A549 (cell line): ENCODE measurements at regions not wholly inside any gene's neighbourhood (a gene's known extent, or its start where the extent isn't known, plus 50 kb on each side); places are given as distances from the start of the nearest gene placed in this dataset.
"Not testable (repeated sequence)": the region's sequence is repeated elsewhere in the genome, so short reads cannot be mapped to it uniquely, and the experiment has no call there.

ENCODE experiments used
- ATAC-seq, 2 experiments: fragments of 200-7000 bp in 1 of 2; fragments of >200 bp in 1 of 2; cut with Nextera tagmentation in 1 of 2; cut with Tn5 transposase in 1 of 2; 3 replicates each; pipeline versions ENCODE4 v1.8.0 to v1.9.1; 2018 to 2020; ENCODE audit warnings: mild to moderate bottlenecking in 1 of 2, moderate library complexity in 1 of 2
- CTCF ChIA-PET: fragments of 300-600 bp; sonication (Branson Sonifier 250); formaldehyde crosslinking; extraction: SDS; loops from one replicate; lab custom pipeline; 2021; ENCODE audit warnings: antibody characterized with exemption, inconsistent platforms; lab: Yijun Ruan, JAX
- POLR2A ChIA-PET: fragments of 350-600 bp; formaldehyde crosslinking; extraction: SDS; loops from one replicate; lab custom pipeline; 2021; ENCODE audit warnings: antibody characterized with exemption, inconsistent platforms; lab: Yijun Ruan, JAX
- DNase-seq, 2 experiments: peaks; one replicate each; pipeline versions ENCODE4 v3.0.0 to v3.0.0-alpha.2; 2011 to 2016; ENCODE audit warnings: low read depth in 1 of 2, low spot score in 1 of 2
- FAIRE-seq: peaks from 2 replicates; lab custom pipeline; 2011; peaks lifted over from hg19 to GRCh38; lab: Jason Lieb, UNC
- H3K27ac ChIP-seq, 2 experiments: fragments of >200 bp; sonication (Bioruptor Twin); formaldehyde crosslinking; 3 replicates each; pipeline ENCODE4 v1.5.1; 2016 to 2017
- H3K4me1 ChIP-seq: fragments of >200 bp; sonication (Bioruptor Twin); formaldehyde crosslinking; 3 replicates; pipeline ENCODE4 v1.6.1; 2016
- H3K4me2 ChIP-seq: fragments of >200 bp; sonication (Bioruptor Twin); formaldehyde crosslinking; 3 replicates; pipeline ENCODE4 v1.6.1; 2016
- H3K4me3 ChIP-seq: fragments of >200 bp; sonication (Bioruptor Twin); formaldehyde crosslinking; 3 replicates; pipeline ENCODE4 v1.5.1; 2016
- H3K9me3 ChIP-seq: fragments of >200 bp; sonication (Bioruptor Twin); formaldehyde crosslinking; 3 replicates; pipeline ENCODE4 v1.6.1; 2016
- ATOH8 ChIP-seq: fragments of 250-450 bp; sonication (Bioruptor Pico); IDR thresholded peaks from 2 replicates; pipeline ENCODE4 v1.5.0; 2020; ENCODE audit warnings: low read depth, mild to moderate bottlenecking, moderate library complexity
- CHD2 ChIP-seq: fragments of 150-350 bp; IDR thresholded peaks from 2 replicates; pipeline ENCODE4 v1.6.1; 2014; ENCODE audit warnings: low read length; ENCODE audit not compliant: partially characterized antibody
- CTCF ChIP-seq: fragments of >200 bp; sonication (Bioruptor Twin); formaldehyde crosslinking; IDR thresholded peaks from 3 replicates; pipeline ENCODE4 v1.5.1; 2016
- EHF ChIP-seq: fragments of 250-450 bp; sonication (Bioruptor Pico); IDR thresholded peaks from 2 replicates; pipeline ENCODE4 v1.5.0; 2020; ENCODE audit warnings: mild to moderate bottlenecking
- ELK1 ChIP-seq: fragments of 150-350 bp; IDR thresholded peaks from 2 replicates; pipeline ENCODE4 v1.6.1; 2014; ENCODE audit warnings: low read depth, mild to moderate bottlenecking, low read length
- ESRRA ChIP-seq: fragments of 150-350 bp; IDR thresholded peaks from 2 replicates; pipeline ENCODE4 v1.6.1; 2014; ENCODE audit warnings: mild to moderate bottlenecking, low read length, borderline replicate concordance
- FOSL2 ChIP-seq, 2 experiments: fragments of 450-650 bp in 1 of 2; fragments of >200 bp in 1 of 2; sonication (Bioruptor Twin) in 1 of 2; formaldehyde crosslinking; IDR thresholded peaks; 2 replicates each; pipeline versions ENCODE4 v1.5.0 to v1.6.1; 2016 to 2020; ENCODE audit warnings: mild to moderate bottlenecking in 1 of 2, moderate library complexity in 1 of 2
- HEYL ChIP-seq: fragments of 250-450 bp; sonication (Bioruptor Pico); IDR thresholded peaks from 2 replicates; pipeline ENCODE4 v1.8.0; 2021; ENCODE audit warnings: mild to moderate bottlenecking, moderate library complexity
- JUN ChIP-seq, 2 experiments: fragments of >200 bp; sonication (Bioruptor Twin); formaldehyde crosslinking; IDR thresholded peaks; 2 replicates in 1 of 2; 3 replicates in 1 of 2; pipeline ENCODE4 v1.6.1; 2016 to 2017
- JUNB ChIP-seq: fragments of >200 bp; sonication (Bioruptor Twin); formaldehyde crosslinking; IDR thresholded peaks from 2 replicates; pipeline ENCODE4 v1.6.1; 2016
- NFE2L2 ChIP-seq: fragments of 150-350 bp; conservative IDR thresholded peaks from 2 replicates; pipeline ENCODE4 v1.6.1; 2014; ENCODE audit warnings: low read length
- PBX3 ChIP-seq: IDR thresholded peaks from 2 replicates; pipeline ENCODE4 v1.6.1; 2012
- REST ChIP-seq: fragments of 200-600 bp; sonication (generic); IDR thresholded peaks from 2 replicates; pipeline ENCODE4 v1.6.1; 2016; ENCODE audit warnings: antibody characterized with exemption, mild to moderate bottlenecking, moderate library complexity
- SREBF2 ChIP-seq: fragments of 450-650 bp; IDR thresholded peaks from 2 replicates; pipeline ENCODE4 v1.6.1; 2014; ENCODE audit warnings: mild to moderate bottlenecking, moderate library complexity
- TFCP2L1 ChIP-seq: fragments of 250-450 bp; sonication (Bioruptor Pico); IDR thresholded peaks from 2 replicates; pipeline ENCODE4 v1.5.0; 2021; ENCODE audit warnings: mild to moderate bottlenecking
- WGBS: methylation state at CpG from one replicate; pipeline ENCODE4 v1.1.6; 2017; ENCODE audit errors: missing lambda C conversion rate; 5-methylcytosine and 5-hydroxymethylcytosine counted together

- H3K27ac ChIP-seq, H3K4me1 ChIP-seq, ATAC-seq, H3K9me3 ChIP-seq, CTCF ChIA-PET, FAIRE-seq, POLR2A ChIA-PET, DNase-seq, H3K4me3 ChIP-seq, H3K4me2 ChIP-seq: not testable (repeated sequence)
- 74% methylated on average over 6 of the region's 6 CpGs for WGBS
These were observed 75.1 kb downstream of the KBTBD2 start for GRCh38 chr7:32816409-32816948.

- H3K27ac ChIP-seq, ATAC-seq, CTCF ChIA-PET, H3K4me1 ChIP-seq, H3K4me3 ChIP-seq, POLR2A ChIA-PET, H3K4me2 ChIP-seq, H3K9me3 ChIP-seq, FAIRE-seq, DNase-seq: not testable (repeated sequence)
These were observed 76.8 kb downstream of the KBTBD2 start for GRCh38 chr7:32814779-32815178.

- FAIRE-seq (no peak), DNase-seq (no peak)
- POLR2A ChIA-PET: no interaction called here
These were observed 81.7 kb downstream of the KBTBD2 start for GRCh38 chr7:32809871-32810270.

GRCh38 chr7:32809347-32809746 lies 82.2 kb downstream of the KBTBD2 start:
- no peak overlapping the region for H3K27ac ChIP-seq
- CTCF ChIA-PET: no interaction called here
- POLR2A ChIA-PET: no interaction called here
- H3K4me3 ChIP-seq: no peak overlapping the region
- H3K4me2 ChIP-seq: no peak overlapping the region
- H3K4me1 ChIP-seq: no peaks in the 10 kb centered on the region
- 96% methylated on average over 2 of the region's 2 CpGs for WGBS
- H3K9me3 ChIP-seq: no peaks in the 10 kb centered on the region
- no peak for ATAC-seq
- no peak for DNase-seq
- no peak for FAIRE-seq
- TF ChIP-seq JUN (IDR thresholded peaks at IDR 0.05): no peak
- TF ChIP-seq ELK1: no peak
- no peak for TF ChIP-seq REST
- TF ChIP-seq ESRRA: no peak
- TF ChIP-seq EHF (CRISPR knock-in tag): no peak
- no peak for TF ChIP-seq PBX3
- TF ChIP-seq NFE2L2: no peak

More at GRCh38 chr7:32809871-32810270, 81.7 kb downstream of the KBTBD2 start:
- Histone ChIP-seq H3K9me3 (no peaks in the 10 kb centered on the region), H3K4me1 (no peaks in the 10 kb centered on the region)
- no peak; a peak in 1 of 6 replicates for ATAC-seq
- TF ChIP-seq HEYL (CRISPR knock-in tag) (no peak), PBX3 (no peak), CTCF (no peak), SREBF2 (no peak), JUNB (no peak), EHF (CRISPR knock-in tag) (no peak), CHD2 (no peak), TFCP2L1 (no peak), ATOH8 (CRISPR knock-in tag) (no peak), FOSL2 (IDR thresholded peaks at IDR 0.05) (no peak), FOSL2 (CRISPR knock-in tag; IDR thresholded peaks at IDR 0.05) (no peak)
- TF ChIP-seq, all 56 proteins: peak for 0
- CTCF ChIA-PET: interaction anchor here (0.6 kb wide), 1 partner anchor 298 kb away, joined by 5 read pairs; no protein-coding TSS in a partner anchor
- Histone ChIP-seq H3K4me2 (no peak overlapping the region), H3K4me3 (no peak overlapping the region), H3K27ac (no peak overlapping the region)
- WGBS: 90% methylated on average over 2 of the region's 2 CpGs
